ENCODE measurements at regions not wholly inside any gene's neighbourhood (a gene's known extent, or its start where the extent isn't known, plus 50 kb on each side); places are given as distances from the start of the nearest gene placed in this dataset.

- Histone ChIP-seq H3K4me3 (replicated peaks; ENCODE audit: low read depth, low read length) (no peak overlapping the region), H3K36me3 (ENCODE audit: control insufficient read depth, insufficient read depth, low read length) (no peaks in the 10 kb centered on the region), H3K27me3 (replicated peaks; ENCODE audit: control insufficient read depth, insufficient read depth, low read length) (no peaks in the 10 kb centered on the region)
- TF ChIP-seq, protein P1, sequence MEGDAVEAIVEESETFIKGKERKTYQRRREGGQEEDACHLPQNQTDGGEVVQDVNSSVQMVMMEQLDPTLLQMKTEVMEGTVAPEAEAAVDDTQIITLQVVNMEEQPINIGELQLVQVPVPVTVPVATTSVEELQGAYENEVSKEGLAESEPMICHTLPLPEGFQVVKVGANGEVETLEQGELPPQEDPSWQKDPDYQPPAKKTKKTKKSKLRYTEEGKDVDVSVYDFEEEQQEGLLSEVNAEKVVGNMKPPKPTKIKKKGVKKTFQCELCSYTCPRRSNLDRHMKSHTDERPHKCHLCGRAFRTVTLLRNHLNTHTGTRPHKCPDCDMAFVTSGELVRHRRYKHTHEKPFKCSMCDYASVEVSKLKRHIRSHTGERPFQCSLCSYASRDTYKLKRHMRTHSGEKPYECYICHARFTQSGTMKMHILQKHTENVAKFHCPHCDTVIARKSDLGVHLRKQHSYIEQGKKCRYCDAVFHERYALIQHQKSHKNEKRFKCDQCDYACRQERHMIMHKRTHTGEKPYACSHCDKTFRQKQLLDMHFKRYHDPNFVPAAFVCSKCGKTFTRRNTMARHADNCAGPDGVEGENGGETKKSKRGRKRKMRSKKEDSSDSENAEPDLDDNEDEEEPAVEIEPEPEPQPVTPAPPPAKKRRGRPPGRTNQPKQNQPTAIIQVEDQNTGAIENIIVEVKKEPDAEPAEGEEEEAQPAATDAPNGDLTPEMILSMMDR (IDR thresholded peaks at IDR 0.05; ENCODE audit: insufficient read depth, low read length, poor library complexity, severe bottlenecking): no peak
- DNase-seq (ENCODE audit: extremely low read depth, insufficient read length): no peak
Observed at GRCh38 chr12:66740732-66741131, 61.9 kb upstream of the GRIP1 start.

DNA sequence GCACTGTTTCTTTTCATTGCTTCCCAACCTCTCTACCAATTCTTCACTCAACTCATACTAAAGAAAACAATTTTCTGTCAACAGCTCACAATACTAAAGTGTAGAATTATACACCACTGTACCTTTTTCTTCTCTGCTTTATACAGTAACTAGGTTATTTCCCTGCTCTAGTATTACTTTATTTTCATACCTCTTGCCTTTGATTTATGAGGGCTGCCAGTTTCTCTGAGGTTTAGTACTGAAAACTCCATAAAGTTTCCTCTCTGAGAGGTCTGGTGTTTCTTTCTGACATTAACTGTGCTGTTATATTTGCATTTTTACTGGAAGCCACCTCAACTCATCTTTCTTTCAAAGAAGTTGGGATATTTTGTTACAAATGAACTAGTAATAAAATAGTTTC lies 63.0 kb upstream of the GRIP1 start:
- Histone ChIP-seq H3K4me3 (replicated peaks; ENCODE audit: low read depth, low read length) (no peak overlapping the region), H3K27me3 (replicated peaks; ENCODE audit: control insufficient read depth, insufficient read depth, low read length) (no peaks in the 10 kb centered on the region), H3K36me3 (ENCODE audit: control insufficient read depth, insufficient read depth, low read length) (no peaks in the 10 kb centered on the region)
- TF ChIP-seq, protein P1 (IDR thresholded peaks at IDR 0.05; ENCODE audit: insufficient read depth, low read length, poor library complexity, severe bottlenecking): no peak
- no peak for DNase-seq (ENCODE audit: extremely low read depth, insufficient read length)

- Histone ChIP-seq H3K36me3 (ENCODE audit: control insufficient read depth, insufficient read depth, low read length) (no peaks in the 10 kb centered on the region), H3K4me3 (replicated peaks; ENCODE audit: low read depth, low read length) (no peak overlapping the region), H3K27me3 (replicated peaks; ENCODE audit: control insufficient read depth, insufficient read depth, low read length) (no peaks in the 10 kb centered on the region)
- no peak for DNase-seq (ENCODE audit: extremely low read depth, insufficient read length)
- TF ChIP-seq, protein P1 (IDR thresholded peaks at IDR 0.05; ENCODE audit: insufficient read depth, low read length, poor library complexity, severe bottlenecking): no peak
Observed at GRCh38 chr12:66742508-66743367, 63.9 kb upstream of the GRIP1 start.

DNA sequence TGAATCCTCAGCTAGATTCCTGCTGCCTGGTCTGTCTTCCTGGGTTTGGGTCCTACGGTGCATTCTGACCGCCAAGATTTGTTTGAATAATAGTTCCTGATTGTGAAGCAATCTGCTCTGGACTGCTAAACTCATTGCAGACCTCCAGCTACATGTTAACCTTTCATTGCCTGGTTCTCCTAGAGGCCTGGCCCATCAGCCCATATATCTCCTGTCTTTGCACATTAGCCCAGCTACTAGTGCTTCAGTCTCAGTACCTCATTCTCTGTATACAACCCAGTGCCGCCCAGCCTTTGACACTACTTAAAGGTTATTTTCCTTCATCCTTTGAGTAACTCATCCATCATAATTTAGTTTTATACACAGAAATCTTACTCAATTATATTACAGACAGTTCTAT lies 65.6 kb upstream of the GRIP1 start:
- no peak overlapping the region for H3K4me3 ChIP-seq (replicated peaks; ENCODE audit: low read depth, low read length)
- TF ChIP-seq, protein P1 (IDR thresholded peaks at IDR 0.05; ENCODE audit: insufficient read depth, low read length, poor library complexity, severe bottlenecking): no peak
- H3K36me3 ChIP-seq (ENCODE audit: control insufficient read depth, insufficient read depth, low read length): no peaks in the 10 kb centered on the region
- DNase-seq (ENCODE audit: extremely low read depth, insufficient read length): no peak
- no peaks in the 10 kb centered on the region for H3K27me3 ChIP-seq (replicated peaks; ENCODE audit: control insufficient read depth, insufficient read depth, low read length)

GRCh38 chr12:66744956-66745383 lies 66.1 kb upstream of the GRIP1 start:
- no peaks in the 10 kb centered on the region for H3K36me3 ChIP-seq (ENCODE audit: control insufficient read depth, insufficient read depth, low read length)
- TF ChIP-seq, protein P1 (IDR thresholded peaks at IDR 0.05; ENCODE audit: insufficient read depth, low read length, poor library complexity, severe bottlenecking): no peak
- no peak for DNase-seq (ENCODE audit: extremely low read depth, insufficient read length)
- H3K4me3 ChIP-seq (replicated peaks; ENCODE audit: low read depth, low read length): no peak overlapping the region
- H3K27me3 ChIP-seq (replicated peaks; ENCODE audit: control insufficient read depth, insufficient read depth, low read length): no peaks in the 10 kb centered on the region
